Glomerular endothelial cell (primary cell): ENCODE measurements at regions not wholly inside any gene's neighbourhood (a gene's known extent, or its start where the extent isn't known, plus 50 kb on each side); places are given as distances from the start of the nearest gene placed in this dataset.

Experiments
- DNase-seq: peaks from one replicate; pipeline ENCODE4 v3.0.0-alpha.2; 2011; ENCODE audit warnings: low read depth, low spot score; ENCODE audit errors: extremely low read depth

DNA sequence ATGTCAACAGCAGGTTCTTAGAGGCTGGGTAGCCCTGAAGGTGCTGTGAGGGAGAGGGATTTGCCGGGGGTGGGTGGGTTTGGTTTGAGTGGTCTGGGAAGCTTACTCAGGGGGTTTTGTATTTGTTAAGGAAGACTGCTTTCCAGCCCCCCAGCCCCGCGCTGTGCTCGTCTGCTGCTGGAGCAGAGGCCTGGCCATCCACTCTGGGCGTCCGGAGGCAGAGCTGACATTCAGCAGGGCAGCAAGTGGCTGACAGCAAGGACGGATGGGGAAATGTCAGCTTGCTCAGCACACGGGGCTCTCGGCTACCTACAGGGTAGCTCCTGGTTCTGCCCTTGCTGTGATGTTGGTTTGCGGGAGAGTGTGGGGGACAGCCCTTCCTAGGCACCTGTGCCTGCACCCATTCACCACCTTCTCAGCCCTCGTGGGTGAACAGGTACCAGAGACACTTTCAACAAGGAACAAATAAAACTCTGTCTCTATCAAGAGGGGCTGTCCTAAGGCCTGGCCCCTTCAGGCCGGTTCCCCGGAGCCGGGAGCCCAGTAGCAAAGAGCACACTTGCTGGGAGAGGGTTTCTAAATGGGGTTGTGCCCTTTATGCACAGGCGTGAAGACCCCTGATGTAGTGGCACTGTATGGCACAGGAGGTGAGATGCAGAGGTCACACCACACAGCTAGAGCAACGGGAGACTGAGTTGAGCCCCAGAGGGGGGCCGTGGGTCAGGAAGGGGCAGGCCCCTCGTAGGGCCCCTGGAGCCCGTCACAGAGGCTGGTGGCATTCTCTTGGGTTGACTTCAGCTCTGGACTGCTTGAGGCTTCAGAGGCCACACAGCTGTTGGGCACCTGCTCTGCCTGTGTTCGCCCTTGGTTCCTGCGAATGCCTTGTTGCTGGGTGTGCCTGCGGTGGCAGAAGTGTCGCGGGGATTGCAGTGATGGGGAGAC, 72.2 kb upstream of the SHH start:
- DNase-seq, result no peak

DNA sequence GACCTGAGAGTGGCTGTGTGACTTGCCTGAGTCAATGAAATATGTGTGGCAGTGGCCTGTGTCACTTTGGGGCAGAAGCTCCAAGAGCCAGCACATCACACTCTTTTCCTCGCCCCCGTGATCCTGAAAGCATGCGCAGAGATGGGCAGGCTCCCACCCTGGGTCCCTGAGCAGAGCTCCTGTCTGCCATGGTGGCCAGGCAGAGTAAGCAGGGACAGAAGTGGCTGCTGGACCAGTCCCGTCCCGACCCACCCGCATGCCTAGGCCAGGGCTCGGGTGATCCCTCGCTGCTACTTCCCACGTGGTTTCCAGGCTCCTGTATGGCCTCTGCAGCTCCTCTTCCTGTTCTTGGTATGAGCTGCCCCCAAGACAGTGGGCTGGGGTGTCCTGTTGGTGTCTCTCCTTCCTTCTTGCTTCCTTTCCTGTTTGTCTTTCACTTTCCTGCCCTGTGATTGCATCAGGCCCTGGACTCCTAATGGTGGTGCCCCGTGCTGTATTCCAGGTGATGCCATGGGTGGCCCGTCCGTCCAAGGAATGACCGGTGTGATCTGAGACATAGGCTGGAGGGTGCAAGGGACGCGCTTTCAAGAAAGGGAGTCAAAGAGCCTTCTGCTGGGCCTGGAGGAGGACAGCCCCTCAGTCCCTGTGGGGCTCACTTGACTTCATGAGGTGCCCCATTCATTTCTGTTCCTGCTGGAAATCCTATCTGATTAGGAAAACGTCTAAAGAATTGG, 71.4 kb upstream of the SHH start:
- DNase-seq, result no peak

DNA sequence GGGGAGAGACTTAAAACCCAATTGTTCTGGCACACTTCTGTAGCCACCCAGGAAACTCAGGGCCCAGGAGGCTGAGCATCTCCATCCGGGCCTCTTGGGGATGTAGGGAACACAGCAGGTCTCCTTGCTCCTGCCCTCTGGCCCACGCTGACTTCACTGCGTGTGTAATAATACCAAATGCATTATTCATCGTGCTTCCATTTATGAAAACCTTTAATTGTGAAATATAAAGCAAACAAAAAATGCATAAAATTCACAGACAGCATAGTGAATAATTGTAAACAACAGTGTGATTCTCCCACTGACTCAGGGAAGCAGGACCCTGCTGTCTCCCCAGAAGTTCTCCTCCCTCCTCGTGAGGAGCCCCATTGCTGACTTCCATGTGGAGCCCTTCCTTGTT, 70.3 kb upstream of the SHH start:
- DNase-seq, result no peak

DNA sequence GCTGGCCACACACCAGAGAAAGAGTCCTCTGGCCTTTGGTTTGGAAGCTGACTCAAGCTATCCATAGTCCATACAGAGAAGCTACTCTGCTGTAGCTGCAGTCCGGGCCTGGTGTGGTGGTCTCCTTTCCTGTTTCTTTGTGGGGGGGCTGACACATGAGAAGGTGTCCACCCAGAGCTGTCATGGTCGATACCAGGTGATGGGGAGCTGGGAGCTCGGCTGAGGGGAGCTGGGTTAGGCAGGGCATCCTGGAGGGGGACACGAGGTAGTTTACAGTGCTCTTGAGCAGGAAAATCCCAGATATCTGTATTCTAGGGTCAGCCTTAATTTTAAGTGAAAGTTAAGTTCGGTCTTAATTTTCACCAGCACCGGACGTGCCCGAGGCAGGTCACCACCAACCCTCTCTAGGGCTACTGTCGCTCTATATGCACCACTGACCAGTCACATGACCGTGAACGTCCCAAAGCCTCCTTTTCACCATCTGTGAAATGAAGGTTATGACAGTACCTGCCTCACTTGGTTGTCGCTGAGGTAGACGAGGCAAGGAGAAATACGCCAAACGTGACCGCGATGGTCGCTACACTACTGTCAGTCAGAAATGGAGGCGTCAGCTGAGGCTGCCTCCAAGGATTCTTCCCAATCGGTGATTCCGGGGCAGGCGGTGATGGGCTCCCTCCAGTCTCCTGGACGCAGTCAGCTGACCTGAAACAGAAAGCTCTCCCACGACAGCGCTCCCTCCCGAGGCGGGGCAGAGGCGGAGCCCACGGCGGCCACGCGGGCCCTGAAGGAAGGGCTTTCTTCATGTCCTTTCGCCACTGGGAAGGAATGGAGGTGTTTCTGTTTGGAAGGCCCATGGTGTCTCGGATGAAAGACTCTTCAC, 69.4 kb upstream of the SHH start:
- DNase-seq, result no peak

DNA sequence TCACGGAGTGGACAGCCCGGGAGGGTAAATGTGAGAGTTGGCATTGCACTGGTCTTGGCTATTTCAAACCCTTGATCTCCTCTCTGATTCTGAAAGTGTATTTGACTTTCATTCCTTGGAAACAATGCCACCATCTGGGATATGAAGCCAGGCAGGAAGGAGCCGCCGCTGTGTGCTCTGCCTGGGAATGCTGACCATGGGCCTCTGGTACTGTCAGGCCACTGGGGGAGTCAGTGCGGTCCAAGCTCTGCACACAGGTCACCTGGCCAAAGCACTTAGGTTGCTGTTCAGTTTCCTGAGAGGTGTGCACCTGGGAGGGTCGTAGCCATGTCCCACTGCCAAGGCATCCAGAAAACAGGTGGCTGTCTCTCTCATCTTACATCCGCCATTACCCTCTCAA, 68.5 kb upstream of the SHH start:
- DNase-seq, result no peak

DNA sequence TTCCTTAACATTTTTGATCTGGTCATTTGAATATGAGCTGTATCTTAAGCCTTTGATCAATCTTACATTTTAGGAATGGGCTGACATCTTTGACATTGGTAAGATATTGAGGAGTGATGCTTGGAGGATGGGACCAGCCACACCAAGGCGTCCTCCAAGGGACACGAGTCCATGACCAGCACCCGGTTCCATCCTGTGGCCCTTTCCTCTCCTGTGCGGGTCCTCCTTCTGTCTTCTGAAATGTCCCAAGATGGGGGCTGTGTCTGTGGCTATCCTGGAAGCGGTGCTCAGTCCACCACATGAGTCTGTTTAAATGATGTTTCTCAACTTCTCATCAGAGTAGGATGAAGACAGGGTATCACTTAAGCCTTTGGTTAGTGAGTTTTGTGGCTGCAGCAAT, 67.3 kb upstream of the SHH start:
- no peak for DNase-seq

DNA sequence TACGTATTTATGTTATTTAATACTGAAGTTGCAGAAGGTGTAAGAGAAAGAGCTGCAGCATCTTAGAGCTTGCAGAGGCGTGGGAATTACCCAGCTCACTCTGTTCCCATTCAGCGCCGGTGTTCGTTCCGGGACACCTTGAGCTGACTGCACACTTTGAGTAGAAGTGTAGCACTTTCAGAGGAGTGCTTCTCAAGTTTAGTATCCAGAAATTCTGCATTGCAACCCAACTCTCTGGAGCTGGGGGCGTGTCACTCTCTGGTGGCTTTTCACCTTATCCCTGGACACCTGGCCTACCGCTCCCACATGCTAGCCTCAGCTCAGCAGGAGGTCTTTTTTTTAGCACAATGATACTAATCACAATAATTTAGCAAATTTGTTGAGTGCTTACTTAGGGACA, 66.4 kb upstream of the SHH start:
- DNase-seq, result no peak

DNA sequence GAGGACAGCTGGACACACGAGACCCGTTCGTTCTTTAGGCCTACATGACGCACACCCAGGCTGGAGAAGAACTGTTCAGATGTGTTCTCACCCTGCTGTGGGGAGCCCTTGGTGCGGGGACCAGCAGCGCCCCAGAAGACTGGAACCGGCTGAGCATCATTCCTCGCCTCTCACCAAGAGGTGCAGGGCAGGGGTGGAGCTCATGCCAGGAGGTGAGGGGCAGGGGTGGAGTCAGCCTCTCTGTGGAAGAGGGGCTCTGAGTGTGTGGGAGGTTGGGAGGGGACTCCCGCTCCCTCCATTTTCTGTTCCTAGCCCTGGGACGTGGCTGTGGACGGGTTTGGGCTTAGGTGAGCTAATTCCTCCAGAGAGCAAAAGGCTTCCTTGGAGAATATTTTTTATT, 66.0 kb upstream of the SHH start:
- no peak for DNase-seq

DNA sequence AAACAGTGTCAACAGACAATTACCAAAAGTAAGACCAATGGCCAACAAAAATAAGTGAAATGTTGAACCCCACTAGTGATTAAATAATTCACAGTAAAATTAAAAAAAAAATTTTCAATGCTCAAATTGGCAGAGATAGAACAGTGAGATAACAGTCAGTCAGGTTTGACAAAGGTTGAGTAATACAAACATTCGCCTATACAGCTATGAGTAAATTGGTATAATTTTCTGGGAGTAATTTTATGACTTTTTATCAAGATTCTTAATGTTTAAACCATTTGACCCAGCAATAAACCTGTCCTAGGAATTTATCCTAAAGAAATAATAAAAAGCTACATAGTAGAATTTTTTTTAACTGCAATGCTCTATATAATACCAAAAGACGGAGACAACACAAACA, 64.9 kb upstream of the SHH start:
- DNase-seq, result no peak

DNA sequence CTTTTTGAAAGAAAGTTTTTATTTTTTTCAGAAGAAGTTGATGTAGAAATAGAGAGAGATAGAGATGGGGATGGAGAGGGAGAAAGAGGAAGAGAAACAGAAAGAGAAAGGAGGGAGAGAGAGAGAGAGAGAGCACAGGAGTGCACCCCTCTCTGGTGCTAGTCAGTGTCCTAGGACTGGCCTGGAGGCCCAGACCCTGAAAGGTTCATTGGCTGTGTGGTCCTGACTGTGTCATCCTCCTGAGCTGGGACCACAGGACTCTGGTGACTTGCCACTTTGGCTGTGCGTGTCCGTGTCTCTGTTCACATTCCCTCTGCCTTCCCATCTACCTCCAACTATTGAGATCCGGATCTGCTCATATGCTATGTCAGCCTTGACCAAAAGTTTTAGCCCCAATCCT, 62.1 kb upstream of the SHH start:
- DNase-seq, result no peak

DNA sequence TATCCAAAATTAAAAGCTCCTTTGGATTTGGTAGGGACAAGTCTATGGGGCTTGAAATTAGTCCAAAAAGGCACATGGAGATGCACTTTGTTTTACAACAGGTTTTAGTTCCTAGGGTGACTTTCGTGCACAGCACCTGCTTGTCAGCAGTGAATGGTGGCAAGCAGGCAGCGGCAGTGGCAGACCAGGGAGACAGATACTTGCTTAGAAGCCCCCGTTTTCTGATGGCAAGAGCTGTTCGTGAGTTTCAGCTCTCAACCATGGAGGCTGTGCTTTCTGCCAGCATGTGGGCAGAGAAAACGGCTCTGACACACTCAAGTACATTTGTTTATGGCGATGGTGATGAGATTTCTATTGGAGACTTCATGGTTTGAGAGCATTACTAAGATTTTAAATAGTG, 61.7 kb upstream of the SHH start:
- no peak for DNase-seq

DNA sequence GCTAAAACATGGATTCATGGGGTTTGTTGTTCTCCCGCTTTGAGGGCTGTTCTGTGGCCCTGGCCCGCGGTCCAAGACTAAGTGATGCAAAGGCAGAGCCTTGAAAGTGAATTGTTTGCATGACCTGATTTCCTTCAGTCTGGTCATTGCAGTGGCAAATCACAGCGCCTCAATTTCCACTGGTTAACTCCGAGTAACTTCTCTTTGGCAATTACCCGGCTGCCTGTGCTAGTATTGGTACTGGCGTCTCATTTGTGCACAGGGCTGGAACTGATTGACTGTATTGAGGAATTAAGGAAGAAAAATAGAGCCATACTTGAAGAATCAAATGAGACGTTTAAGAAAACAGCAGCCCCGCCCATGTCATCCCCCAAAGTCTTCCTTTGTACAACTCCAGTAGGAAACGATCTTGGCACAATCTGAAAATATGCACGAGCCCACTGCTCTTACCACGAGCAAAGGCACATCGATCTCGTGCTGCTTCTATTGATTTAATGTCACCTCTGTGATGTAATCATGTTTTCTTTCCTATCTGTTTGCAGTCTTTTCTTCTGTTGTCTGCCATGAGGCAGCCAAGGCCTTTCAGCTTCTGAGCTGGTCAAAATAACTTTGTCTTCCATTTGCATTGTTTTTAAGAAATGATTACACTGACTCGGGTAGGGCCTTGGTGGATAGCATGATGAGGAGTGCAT, 60.6 kb upstream of the SHH start:
- no peak for DNase-seq

DNA sequence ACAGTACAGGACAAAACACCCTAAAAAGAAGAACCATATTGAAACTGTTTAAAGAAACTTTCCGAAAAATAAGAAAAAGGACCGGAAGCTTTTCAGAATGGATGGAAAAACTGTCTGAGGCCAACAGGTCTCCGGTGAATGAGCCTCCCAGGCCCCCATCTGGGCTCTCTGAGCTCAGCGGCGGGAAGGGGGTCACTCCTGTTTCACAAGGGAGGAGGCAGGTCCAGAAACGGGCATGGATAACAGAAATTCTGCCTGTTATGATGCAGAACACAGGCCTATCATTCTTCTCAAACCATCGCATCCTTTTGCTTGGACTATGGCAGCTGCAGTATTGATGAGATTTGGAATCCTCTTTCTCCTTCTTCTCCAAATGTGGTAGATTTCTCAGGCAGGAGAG, 58.9 kb upstream of the SHH start:
- DNase-seq, result no peak

DNA sequence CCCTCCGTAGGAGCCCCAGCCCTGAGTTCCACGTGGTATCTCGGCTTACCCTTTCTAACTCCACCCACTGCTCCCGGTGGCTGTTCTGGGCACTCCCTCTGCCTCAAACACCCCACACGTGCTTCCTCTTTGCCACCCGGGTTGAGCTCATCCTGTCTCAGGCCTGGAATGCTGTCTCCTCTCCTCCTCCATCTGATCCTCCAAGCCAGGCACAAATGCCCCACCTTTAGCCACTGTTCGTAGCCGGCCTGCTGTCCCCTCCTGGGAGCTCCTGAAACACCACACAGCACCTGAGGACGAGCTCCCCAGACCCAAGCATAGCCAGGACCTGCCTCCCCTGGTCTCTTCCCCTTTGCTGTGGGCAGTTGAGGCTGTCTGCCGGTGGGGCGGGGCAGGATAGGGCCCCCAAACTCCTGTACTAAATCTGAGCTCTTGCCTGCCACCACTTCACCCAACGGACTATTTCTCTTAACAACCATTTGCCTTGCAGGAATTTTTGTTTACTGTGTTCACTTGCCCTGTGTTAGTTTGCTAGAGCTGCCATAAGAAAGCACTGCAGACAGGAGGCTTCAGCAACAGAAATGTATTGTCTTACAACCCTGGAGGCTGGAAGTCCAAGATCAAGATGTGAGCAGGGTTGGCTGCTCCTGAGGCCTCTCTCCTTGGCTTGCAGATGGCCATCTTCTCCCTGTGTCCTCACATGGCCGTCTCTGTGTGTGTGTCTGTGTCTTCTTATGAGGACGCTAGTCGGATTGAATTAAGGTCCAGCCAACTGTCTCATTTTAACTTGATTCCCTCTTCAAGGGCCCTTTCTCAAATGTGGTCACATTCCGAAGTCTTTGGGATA, 58.3 kb upstream of the SHH start:
- DNase-seq, result no peak

DNA sequence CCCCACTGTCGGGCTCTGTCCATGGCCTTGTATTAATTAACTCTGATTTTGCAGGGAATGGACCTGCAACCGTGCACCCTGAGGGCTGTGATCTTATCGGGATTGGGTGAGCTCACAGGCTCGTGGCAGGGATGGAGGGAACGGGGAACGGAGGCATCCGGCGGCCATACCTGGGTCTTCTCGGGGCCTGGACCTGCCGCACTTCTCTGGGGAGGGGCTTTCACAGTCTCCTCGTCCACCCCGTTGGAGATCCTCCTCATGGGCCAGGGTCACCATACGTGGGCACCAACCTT, 57.5 kb upstream of the SHH start:
- DNase-seq, result no peak

DNA sequence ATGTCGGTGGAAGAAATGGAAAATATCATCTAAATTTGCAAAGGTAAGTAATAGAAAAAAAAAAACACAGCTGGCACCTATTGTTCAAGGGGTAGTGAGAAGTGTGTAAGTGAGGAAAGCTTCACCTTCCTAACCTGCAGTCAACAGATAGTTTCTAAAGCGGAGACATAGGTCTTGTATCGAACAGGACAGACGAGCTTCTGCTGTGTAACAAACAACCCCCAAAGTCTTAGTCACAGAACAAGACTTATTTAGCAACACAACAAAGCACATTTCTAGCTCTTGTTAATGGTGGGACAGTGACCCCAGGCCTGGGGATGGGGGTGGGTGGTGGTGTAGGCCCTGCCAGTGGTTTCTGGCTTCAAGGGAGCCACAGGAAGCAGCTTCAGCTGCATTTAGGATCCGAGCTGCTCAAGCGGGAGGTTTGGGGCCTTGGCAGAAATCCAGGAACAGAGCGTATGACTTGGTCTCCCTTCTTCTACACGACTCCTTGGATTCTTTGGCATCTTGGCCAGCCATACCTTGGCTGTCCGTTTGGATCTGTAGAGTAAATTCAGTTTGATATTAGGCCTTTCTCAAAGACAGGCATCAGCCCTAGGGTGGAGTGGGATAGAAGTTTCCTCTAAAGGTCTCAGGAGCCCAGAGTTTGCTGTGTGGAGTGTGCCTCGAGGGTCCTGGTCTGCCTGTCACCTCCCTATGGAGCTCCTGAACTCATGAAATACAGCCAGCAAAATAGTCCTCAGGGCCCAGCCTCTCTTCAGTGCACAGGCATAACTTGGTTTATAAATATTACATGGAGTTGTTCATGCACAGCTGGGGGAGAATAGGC, 56.9 kb upstream of the SHH start:
- DNase-seq, result no peak

DNA sequence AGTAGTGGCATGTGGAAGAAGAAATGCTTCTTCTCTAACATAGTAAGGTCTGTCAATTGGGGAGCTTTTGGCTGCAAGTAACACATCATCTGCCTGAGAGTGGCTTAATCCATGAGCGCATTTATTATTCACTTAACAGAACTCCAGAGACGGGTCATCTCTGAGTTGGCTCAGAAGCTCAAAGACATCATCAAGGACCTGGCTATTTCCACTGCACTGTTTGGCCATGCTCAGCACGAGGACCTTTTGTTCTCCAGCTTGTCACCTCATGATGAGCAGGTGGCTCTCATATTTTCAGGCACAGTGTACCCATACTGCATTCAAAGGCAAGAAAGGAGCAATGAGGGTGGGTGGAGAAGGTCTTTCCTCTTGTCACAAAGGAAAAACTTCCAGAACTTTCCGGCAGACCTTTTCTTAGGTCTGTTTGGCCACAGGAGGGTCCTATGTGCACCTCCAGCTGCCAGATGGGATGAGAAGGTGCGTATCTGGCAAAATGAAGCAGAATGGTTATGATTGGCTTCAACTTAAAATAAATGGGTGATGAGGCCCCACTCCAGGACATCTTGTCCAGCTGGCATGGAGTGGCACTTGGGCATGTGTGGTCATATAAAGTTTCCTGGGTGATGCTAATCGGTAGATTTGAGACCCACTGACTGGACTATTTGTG, 55.6 kb upstream of the SHH start:
- no peak for DNase-seq

DNA sequence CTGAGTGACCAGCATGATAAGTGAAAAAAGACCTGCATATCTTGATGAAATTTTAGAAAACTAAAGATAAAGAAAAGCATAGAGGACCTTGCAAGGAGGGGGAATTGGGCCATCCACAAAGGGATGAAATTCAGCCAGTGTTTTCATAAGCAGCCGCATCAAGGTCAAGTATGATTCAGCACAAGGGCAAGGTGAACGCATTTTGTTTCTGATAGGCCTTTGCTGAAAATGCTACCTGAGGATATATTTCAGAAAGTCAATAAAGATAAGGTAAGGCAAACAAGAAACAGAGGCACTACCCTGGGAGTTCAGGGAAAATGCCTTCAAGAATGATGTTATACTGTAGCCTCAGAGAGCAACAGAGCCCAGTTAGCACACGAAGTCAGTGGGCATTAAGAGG, 55.0 kb upstream of the SHH start:
- DNase-seq, result no peak
